ENCODE measurements at regions not wholly inside any gene's neighbourhood (a gene's known extent, or its start where the extent isn't known, plus 50 kb on each side); places are given as distances from the start of the nearest gene placed in this dataset.
"Not testable (repeated sequence)": the region's sequence is repeated elsewhere in the genome, so short reads cannot be mapped to it uniquely, and the experiment has no call there.

GRCh38 chr1:238727670-238728069 lies 658.7 kb upstream of the CHRM3 start:
- no peak for DNase-seq

GRCh38 chr1:238722812-238723211 lies 663.6 kb upstream of the CHRM3 start:
- DNase-seq, result no peak

DNA sequence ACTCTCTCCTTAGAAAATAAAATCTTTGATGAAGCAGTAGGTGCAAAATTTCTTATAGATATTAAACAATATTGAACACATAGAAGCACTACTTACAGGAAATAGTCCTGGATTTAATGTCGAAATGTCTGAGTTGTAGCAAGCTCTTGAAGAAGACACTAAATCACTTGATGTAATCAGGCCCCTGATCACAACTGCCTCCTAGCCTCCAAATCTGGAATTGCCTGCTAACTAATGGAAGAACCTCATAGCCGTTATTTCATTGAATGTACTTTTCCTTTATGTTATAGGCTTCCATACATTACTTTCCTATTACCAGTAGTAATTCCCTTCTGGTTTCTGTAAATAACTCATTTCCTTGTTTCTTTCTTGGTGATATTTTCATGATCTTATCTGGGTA lies 675.7 kb upstream of the CHRM3 start:
- DNase-seq, result no peak

- no peak for DNase-seq
These were observed 685.3 kb upstream of the CHRM3 start for GRCh38 chr1:238701024-238701423.

- no peak for DNase-seq
These were observed 696.0 kb upstream of the CHRM3 start for GRCh38 chr1:238690415-238690814.

- not testable (repeated sequence) for DNase-seq
These were observed 701.8 kb upstream of the CHRM3 start for GRCh38 chr1:238684576-238684975.

GRCh38 chr1:238681451-238681850 lies 704.9 kb upstream of the CHRM3 start:
- DNase-seq, result no peak

DNA sequence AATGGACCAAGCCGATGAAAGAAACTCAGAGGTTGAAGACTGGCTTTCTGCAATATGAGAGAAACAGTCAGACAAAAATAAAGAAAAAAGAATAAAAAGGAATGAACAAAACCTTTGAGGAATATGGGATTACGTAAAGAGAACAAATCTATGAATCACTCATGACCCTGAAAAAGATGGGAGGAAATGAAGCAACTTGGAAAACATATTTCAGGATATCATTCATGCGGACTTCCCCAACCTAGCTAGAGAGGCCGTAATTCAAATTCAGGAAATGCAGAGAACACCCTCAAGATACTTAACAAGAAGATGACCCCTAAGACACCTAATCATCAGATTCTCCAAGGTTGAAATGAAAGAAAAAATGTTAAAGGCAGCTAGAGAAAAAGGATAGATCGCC lies 705.3 kb upstream of the CHRM3 start:
- no peak for DNase-seq

GRCh38 chr1:238677567-238677966 lies 708.8 kb upstream of the CHRM3 start:
- DNase-seq, result no peak

GRCh38 chr1:238675221-238675620 lies 711.1 kb upstream of the CHRM3 start:
- no peak for DNase-seq

DNA sequence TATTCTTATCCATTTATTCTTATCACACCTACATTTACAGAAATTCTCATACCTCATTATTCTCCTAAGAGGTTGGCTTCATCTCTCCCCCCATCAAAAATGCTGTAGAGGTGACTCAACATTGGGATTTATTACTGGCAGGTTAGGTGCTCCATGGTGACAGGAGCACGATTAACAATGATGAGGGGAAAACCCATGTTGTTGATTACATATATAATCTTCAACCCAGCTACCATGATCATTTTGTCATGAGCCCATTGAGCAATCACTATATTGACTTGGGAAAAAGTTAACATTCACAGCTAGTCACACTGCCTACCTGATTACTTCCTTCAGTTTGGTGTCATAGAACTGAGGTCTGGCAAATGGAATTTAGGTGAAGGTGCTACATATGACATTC lies 712.1 kb upstream of the CHRM3 start:
- DNase-seq, result no peak

GRCh38 chr1:238673561-238673960 lies 712.8 kb upstream of the CHRM3 start:
- no peak for DNase-seq

- DNase-seq, result no peak
These were observed 713.6 kb upstream of the CHRM3 start for GRCh38 chr1:238672806-238673205.

DNA sequence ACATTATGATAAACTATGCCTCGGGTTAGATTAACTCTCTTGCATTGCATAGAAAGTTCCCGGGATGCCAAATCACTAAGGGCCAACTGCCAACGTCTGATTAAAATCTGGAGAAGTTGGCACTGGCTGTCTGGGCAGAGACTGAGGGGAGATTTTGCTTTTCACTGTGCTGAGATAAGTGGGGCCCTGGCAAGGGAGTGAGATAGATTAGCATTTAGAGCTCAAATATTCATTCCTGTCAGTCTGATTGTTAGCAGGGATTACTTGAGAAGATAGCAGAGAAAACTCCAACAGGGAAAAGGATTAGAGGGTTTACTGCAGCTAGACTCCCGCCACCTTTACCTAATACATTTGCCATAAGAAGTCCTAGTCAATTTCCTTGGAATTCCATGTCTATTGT lies 714.1 kb upstream of the CHRM3 start:
- no peak for DNase-seq

GRCh38 chr1:238664139-238664538 lies 722.2 kb upstream of the CHRM3 start:
- no peak for DNase-seq

- no peak for DNase-seq
These were observed 725.5 kb upstream of the CHRM3 start for GRCh38 chr1:238660849-238661248.

DNA sequence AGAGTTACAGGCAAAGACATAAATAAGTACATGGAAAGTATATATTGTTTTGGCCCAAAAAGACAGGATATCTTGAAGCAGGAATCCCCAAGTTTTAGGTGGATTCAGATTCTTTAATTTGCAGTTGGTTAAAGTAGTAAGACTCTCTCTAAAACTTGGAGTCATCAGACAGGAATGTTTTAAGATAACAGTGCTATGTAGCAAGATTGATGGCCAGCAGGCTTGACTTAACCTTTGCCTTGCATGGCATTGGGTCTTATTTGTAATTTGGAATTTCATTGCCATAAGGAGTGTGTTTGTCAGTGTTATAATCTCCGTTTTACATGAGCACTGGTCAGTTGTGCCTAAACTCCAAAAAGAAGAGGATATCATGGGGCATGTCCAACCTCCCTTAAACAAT lies 727.6 kb upstream of the CHRM3 start:
- no peak for DNase-seq

GRCh38 chr1:238653693-238654321 lies 732.6 kb upstream of the CHRM3 start:
- no peak for DNase-seq

DNA sequence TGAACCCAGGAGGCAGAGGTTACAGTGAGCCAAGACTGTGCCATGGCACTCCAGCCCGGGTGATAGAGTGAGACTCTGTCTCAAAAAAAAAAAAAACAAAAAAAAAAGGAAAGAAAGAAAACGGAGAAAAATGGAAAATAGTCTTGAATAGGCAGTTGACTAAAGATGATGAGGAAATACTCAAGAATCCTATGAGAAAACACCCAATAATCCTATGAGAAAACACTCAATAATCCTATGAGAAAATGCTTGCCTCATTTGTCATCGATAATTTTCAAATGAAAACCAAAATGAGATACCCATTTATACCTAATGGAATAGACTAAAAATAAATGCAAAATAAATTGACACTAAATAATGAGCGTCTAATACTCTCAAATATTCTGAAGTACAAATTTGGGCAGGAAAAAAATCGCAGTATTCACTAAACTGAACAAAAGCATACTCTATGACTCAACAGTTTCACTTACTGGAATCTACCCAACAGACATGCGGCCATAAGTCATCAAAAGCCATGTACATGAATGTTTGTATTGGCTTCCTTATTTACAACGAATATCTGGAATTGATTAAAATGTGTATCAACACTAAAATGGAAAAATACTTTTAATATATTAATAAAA lies 733.9 kb upstream of the CHRM3 start:
- no peak for DNase-seq

DNA sequence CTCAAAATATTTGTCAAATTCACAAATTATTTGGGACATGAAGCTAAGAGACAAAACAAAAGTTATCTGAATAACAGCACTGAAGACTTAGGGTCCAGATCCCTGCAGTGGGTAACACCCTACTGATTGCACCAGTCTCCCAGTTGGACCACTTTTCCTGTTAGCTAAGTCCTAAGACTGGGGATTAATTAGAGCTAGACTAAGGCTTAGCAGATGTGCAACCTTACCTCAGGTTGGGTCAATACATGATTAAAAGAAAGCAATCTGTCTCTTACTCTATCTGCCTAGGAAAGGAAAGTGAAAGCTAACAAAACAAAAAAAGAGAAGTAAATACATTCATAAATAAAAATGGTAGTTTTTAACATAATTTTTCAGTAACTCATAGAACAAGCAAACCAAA lies 737.2 kb upstream of the CHRM3 start:
- no peak for DNase-seq

GRCh38 chr1:238648751-238649150 lies 737.6 kb upstream of the CHRM3 start:
- no peak for DNase-seq

DNA sequence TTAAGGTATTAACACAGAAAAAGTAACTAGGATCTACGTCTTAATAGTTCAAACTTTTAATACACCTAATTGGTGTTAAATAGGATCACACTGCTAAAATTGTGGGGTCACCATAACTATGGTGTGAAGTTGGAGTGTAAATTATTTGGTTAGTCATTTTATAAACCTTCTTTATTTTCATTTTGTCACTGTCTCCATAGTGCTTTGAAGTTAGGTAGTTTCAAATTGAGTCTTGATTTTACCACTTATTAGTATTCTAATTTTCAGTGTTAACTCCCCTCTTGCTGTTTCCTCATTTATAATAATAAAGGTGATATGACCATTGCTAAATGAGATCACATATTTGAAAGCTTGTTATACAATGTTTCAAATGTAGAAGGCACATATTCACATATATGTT lies 738.1 kb upstream of the CHRM3 start:
- DNase-seq, result no peak

DNA sequence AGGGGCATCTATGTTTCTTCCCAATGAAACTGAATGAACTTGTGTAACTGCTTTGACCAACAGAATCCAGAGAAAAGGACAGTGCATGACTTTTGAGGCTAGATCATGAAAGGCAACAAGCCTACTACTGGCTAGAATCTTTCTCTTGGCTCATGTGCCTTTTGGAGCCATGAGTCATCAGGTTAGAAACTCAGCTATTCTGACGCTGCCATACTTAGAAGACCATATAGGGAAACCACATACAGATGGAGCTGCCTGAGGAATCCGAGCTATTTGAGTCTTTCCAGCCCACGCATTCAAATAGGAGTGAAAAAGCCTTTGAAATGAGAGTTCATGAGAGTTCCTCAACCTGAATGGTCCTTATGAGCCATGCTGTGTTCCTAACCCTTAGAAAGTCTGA lies 738.5 kb upstream of the CHRM3 start:
- DNase-seq, result no peak

DNA sequence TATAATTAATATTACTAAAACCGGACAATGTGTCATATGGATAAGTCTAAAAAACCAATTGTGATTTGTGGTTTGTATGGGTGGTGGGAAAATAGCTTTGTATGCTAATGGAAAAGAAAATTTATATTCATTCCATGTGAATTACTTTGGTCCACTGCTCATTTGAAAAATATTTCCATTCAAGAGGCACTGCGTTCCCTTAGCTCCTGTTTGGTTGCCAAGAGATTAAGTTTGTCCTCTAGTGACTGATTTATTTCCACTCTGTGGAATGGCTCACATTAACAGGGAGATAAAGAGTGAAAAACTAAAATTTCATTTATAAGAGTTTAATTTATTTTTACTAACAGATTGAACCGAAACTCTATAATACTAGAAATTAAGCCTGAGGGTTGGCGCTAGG lies 744.1 kb upstream of the CHRM3 start:
- peak; percentile 21 for DNase-seq

DNA sequence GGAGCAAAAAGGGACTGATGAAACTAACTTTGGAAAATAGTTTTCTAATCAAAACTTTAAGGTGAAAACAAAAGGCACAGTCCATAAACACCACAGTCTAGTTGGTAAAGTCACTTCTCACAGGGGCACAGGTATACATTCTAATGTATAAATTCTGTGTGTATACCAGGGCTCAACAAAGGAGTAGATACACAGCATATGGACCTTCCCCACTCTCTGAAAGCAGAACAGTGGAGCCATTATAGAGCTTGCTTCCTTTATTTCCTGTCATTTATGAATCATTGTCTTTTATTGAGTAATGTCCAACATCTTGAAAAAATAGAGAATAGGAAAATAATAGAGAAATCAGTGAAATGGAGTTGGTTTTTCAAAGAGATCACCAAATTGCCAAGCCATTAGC lies 746.5 kb upstream of the CHRM3 start:
- no peak for DNase-seq

Data from hematopoietic multipotent progenitor cell treated with erythropoietin and hydrocortisone succinate and interleukin-3 and kit ligand, for 8 days (in vitro differentiated cells).